H1 (cell line): ENCODE measurements at regions not wholly inside any gene's neighbourhood (a gene's known extent, or its start where the extent isn't known, plus 50 kb on each side); places are given as distances from the start of the nearest gene placed in this dataset.

Experiments
- BACH1 ChIP-seq: IDR thresholded peaks from 2 replicates; pipeline ENCODE4 v1.6.1; 2012; ENCODE audit warnings: low read length, improper control_type of control experiment
- CEBPB ChIP-seq: IDR thresholded peaks from 2 replicates; pipeline ENCODE4 v1.6.1; 2012; ENCODE audit warnings: low read depth, low read length
- HDAC6 ChIP-seq: IDR thresholded peaks from one replicate; pipeline ENCODE4 v1.7.1; 2012; ENCODE audit warnings: low read depth, mild to moderate bottlenecking, inconsistent platforms, low read length, moderate library complexity
- JUN ChIP-seq: IDR thresholded peaks from 2 replicates; pipeline ENCODE4 v1.6.1; 2011; ENCODE audit warnings: low read depth, mild to moderate bottlenecking, improper control_type of control experiment, low read length
- KDM4A ChIP-seq: IDR thresholded peaks from one replicate; pipeline ENCODE4 v1.7.1; 2012; ENCODE audit warnings: low read depth, mild to moderate bottlenecking, moderate library complexity, low read length, inconsistent platforms; ENCODE audit not compliant: severe bottlenecking
- RBBP5 ChIP-seq: IDR thresholded peaks from 2 replicates; pipeline ENCODE4 v1.7.1; 2012; ENCODE audit warnings: low read depth, mild to moderate bottlenecking, inconsistent platforms, low read length, moderate library complexity, borderline replicate concordance
- RFX5 ChIP-seq: IDR thresholded peaks from 2 replicates; pipeline ENCODE4 v1.6.1; 2011; ENCODE audit warnings: low read depth, low read length, improper control_type of control experiment, borderline replicate concordance
- SRF ChIP-seq: IDR thresholded peaks from 2 replicates; pipeline ENCODE4 v1.6.1; 2011; ENCODE audit warnings: mild to moderate bottlenecking, low read depth, low read length, moderate library complexity

DNA sequence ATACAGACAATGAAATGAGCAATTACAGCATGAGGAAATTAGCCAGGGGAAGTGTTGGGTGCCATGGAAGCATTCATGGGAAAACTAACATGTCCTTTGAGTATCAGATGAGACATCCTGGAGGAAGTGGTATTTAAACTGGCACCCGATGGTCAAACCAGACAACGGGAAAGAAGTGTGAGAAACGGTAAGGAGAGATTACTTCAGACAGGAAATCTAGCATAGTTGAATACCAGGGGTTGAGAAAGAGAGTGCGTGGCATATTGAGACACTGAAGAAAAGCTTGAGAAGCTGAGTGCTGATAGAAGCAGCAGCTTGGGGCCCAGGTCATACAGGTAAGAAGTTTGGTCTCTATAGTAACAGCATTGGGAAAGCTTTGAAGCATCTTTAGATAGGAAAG lies 175.3 kb downstream of the C11orf87 start (continued):
- no peak for TF ChIP-seq RFX5
- TF ChIP-seq RBBP5 = no peak
- TF ChIP-seq CEBPB = no peak
- no peak for TF ChIP-seq BACH1
- TF ChIP-seq JUN = no peak
- TF ChIP-seq HDAC6 = no peak
- TF ChIP-seq SRF = no peak
- TF ChIP-seq KDM4A = no peak
- TF ChIP-seq, all 59 proteins: peak for 0
